Tibial artery (tissue), 4 donors: ENCODE measurements at regions not wholly inside any gene's neighbourhood (a gene's known extent, or its start where the extent isn't known, plus 50 kb on each side); places are given as distances from the start of the nearest gene placed in this dataset.

ENCODE experiments used
- DNase-seq, 2 donors: peaks; one replicate each; pipeline ENCODE4 v3.0.0-alpha.2; 2019
- H3K27ac ChIP-seq, 2 donors: fragments of 200-600 bp; sonication (generic) in 1 of 2; 1 replicate in 1 of 2; 2 replicates in 1 of 2; pipeline ENCODE4 v1.5.1; 2018 to 2019; ENCODE audit warnings: mild to moderate bottlenecking in 1 of 2
- H3K27me3 ChIP-seq, 2 donors: fragments of 200-600 bp; sonication (generic) in 1 of 2; one replicate each; pipeline versions ENCODE4 v1.5.1 to v1.6.0; 2016 to 2019
- H3K36me3 ChIP-seq, 3 donors: fragments of 200-600 bp; sonication (generic) in 2 of 3; one replicate each; pipeline ENCODE4 v1.5.1; 2016 to 2019; ENCODE audit warnings: mild to moderate bottlenecking in 2 of 3
- H3K4me1 ChIP-seq, 4 donors: fragments of 200-600 bp; sonication (generic) in 2 of 4; 1 replicate in 3 of 4; 2 replicates in 1 of 4; pipeline ENCODE4 v1.5.1; 2016 to 2019
- H3K4me3 ChIP-seq, 2 donors: fragments of 200-600 bp; sonication (generic) in 1 of 2; 1 replicate in 1 of 2; 2 replicates in 1 of 2; pipeline ENCODE4 v1.5.1; 2018 to 2019; ENCODE audit warnings: mild to moderate bottlenecking in 2 of 2
- H3K9me3 ChIP-seq, 3 donors: fragments of 200-600 bp; sonication (generic) in 1 of 3; one replicate each; pipeline ENCODE4 v1.5.1; 2016 to 2019
- intact Hi-C: fragments of 100-400 bp; cut with DNase I; formaldehyde crosslinking; loops from one replicate; pipeline ENCODE4 v1.15.0; 2023; ENCODE audit warnings: low total_unique reads
- TF ChIP-seq, protein P1 (sequence below), 2 experiments: fragments of 200-600 bp in 1 of 2; fragments of 450-650 bp in 1 of 2; IDR thresholded peaks; one replicate each; pipeline ENCODE4 v1.5.1; 2017 to 2019; ENCODE audit warnings: antibody characterized with exemption in 2 of 2, mild to moderate bottlenecking in 1 of 2, moderate library complexity in 1 of 2

GRCh38 chr3:165645191-165645590 is 192.0 kb downstream of the BCHE start:
- TF ChIP-seq, protein P1, sequence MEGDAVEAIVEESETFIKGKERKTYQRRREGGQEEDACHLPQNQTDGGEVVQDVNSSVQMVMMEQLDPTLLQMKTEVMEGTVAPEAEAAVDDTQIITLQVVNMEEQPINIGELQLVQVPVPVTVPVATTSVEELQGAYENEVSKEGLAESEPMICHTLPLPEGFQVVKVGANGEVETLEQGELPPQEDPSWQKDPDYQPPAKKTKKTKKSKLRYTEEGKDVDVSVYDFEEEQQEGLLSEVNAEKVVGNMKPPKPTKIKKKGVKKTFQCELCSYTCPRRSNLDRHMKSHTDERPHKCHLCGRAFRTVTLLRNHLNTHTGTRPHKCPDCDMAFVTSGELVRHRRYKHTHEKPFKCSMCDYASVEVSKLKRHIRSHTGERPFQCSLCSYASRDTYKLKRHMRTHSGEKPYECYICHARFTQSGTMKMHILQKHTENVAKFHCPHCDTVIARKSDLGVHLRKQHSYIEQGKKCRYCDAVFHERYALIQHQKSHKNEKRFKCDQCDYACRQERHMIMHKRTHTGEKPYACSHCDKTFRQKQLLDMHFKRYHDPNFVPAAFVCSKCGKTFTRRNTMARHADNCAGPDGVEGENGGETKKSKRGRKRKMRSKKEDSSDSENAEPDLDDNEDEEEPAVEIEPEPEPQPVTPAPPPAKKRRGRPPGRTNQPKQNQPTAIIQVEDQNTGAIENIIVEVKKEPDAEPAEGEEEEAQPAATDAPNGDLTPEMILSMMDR (IDR thresholded peaks at IDR 0.05), result no peak
- Histone ChIP-seq H3K4me3 (no peak overlapping the region), H3K36me3 (no peaks in the 10 kb centered on the region), H3K27me3 (no peaks in the 10 kb centered on the region), H3K4me1 (peaks cover 0 to 15% (median 9%) of the 10 kb centered on the region in 4 donors), H3K9me3 (no peaks in the 10 kb centered on the region), H3K27ac (no peak overlapping the region)
- no peak for DNase-seq
- intact Hi-C loops, result no loop called here

DNA sequence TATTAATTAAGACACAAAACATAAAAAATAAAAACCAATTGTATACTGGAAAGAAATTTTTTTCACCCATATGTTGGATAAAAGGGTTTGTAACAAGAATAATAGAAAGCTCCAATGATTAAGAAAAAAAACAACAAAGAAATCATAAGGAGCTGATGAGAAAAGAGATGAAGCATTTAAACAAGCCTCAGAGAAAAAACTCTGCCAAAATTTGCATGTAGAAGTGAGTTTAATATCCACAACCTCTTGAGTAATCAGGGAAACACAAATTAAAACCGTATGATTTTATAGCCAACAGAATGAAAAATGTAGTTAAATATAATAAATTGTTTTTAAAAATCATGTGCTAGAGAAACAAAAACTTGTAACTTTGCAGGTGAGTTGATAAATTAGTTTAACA is 192.9 kb downstream of the BCHE start:
- intact Hi-C loops, result no loop called here
- no peak overlapping the region for H3K27ac ChIP-seq
- H3K4me3 ChIP-seq, result no peak overlapping the region
- no peaks in the 10 kb centered on the region for H3K27me3 ChIP-seq
- DNase-seq, result no peak
- no peaks in the 10 kb centered on the region for H3K36me3 ChIP-seq
- H3K4me1 ChIP-seq, result peaks cover 0 to 15% (median 9%) of the 10 kb centered on the region in 4 donors
- H3K9me3 ChIP-seq, result no peaks in the 10 kb centered on the region
- TF ChIP-seq, protein P1 (IDR thresholded peaks at IDR 0.05), result no peak

- Histone ChIP-seq H3K4me3 (no peak overlapping the region), H3K27me3 (no peaks in the 10 kb centered on the region), H3K9me3 (no peaks in the 10 kb centered on the region), H3K36me3 (no peaks in the 10 kb centered on the region), H3K27ac (peak overlapping the region; percentile 20 to 35), H3K4me1 (peaks cover 0 to 15% (median 9%) of the 10 kb centered on the region in 4 donors)
- intact Hi-C loops, result no loop called here
- DNase-seq, result no peak
- TF ChIP-seq, protein P1 (IDR thresholded peaks at IDR 0.05), result no peak
Observed at GRCh38 chr3:165643425-165643824, 193.8 kb downstream of the BCHE start.

GRCh38 chr3:165642761-165643420 is 194.3 kb downstream of the BCHE start:
- no peaks in the 10 kb centered on the region for H3K27me3 ChIP-seq
- intact Hi-C loops, result no loop called here
- H3K27ac ChIP-seq, result peak overlapping the region; percentile 20 to 35
- TF ChIP-seq, protein P1 (IDR thresholded peaks at IDR 0.05), result no peak
- no peak overlapping the region for H3K4me3 ChIP-seq
- H3K9me3 ChIP-seq, result no peaks in the 10 kb centered on the region
- no peaks in the 10 kb centered on the region for H3K36me3 ChIP-seq
- H3K4me1 ChIP-seq, result peaks cover 0 to 15% (median 9%) of the 10 kb centered on the region in 4 donors
- peak in 1 of 2 donors; percentile 45 for DNase-seq

- no peaks in the 10 kb centered on the region for H3K27me3 ChIP-seq
- H3K4me1 ChIP-seq, result peaks cover 0 to 15% (median 9%) of the 10 kb centered on the region in 4 donors
- H3K9me3 ChIP-seq, result no peaks in the 10 kb centered on the region
- no peak for DNase-seq
- intact Hi-C loops, result no loop called here
- H3K4me3 ChIP-seq, result no peak overlapping the region
- TF ChIP-seq, protein P1 (IDR thresholded peaks at IDR 0.05), result no peak
- H3K27ac ChIP-seq, result no peak overlapping the region
- no peaks in the 10 kb centered on the region for H3K36me3 ChIP-seq
Observed at GRCh38 chr3:165641569-165642310, 195.5 kb downstream of the BCHE start.
